NOMO-1 (cell line): ENCODE measurements at regions not wholly inside any gene's neighbourhood (a gene's known extent, or its start where the extent isn't known, plus 50 kb on each side); places are given as distances from the start of the nearest gene placed in this dataset.
A peak's percentile ranks its signal among the peaks of the same experiment; 100 is the strongest.
"Not testable (repeated sequence)": the region's sequence is repeated elsewhere in the genome, so short reads cannot be mapped to it uniquely, and the experiment has no call there.

Source experiments
- DNase-seq, 2 experiments: peaks; one replicate each; lab custom pipeline; 2025; ENCODE audit not compliant: unreplicated experiment in 2 of 2; lab: John Stamatoyannopoulos, UW

- no peak for DNase-seq
These were observed 101.3 kb downstream of the AKAP11 start for GRCh38 chr13:42373048-42373812.

- DNase-seq, result no peak
These were observed 103.7 kb downstream of the AKAP11 start for GRCh38 chr13:42375663-42376062.

- peak; percentile 67 to 92 for DNase-seq
These were observed 105.9 kb downstream of the AKAP11 start for GRCh38 chr13:42377640-42378382.

GRCh38 chr13:42378383-42378780, 106.4 kb downstream of the AKAP11 start:
- no peak for DNase-seq

GRCh38 chr13:42379241-42379640, 107.3 kb downstream of the AKAP11 start:
- DNase-seq, result no peak

GRCh38 chr13:42380420-42381164, 108.6 kb downstream of the AKAP11 start:
- peak; percentile 17 to 58 for DNase-seq

GRCh38 chr13:42381165-42381425, 109.1 kb downstream of the AKAP11 start:
- no peak for DNase-seq

GRCh38 chr13:42381426-42381825, 109.5 kb downstream of the AKAP11 start:
- not testable (repeated sequence) for DNase-seq

GRCh38 chr13:42383025-42383424, 111.1 kb downstream of the AKAP11 start:
- no peak for DNase-seq

- DNase-seq, result no peak
These were observed 112.3 kb downstream of the AKAP11 start for GRCh38 chr13:42384265-42384664.

- no peak for DNase-seq
These were observed 116.4 kb downstream of the AKAP11 start for GRCh38 chr13:42388326-42388725.

- no peak for DNase-seq
These were observed 117.1 kb downstream of the AKAP11 start for GRCh38 chr13:42389041-42389440.

GRCh38 chr13:42392180-42392579, 120.2 kb downstream of the AKAP11 start:
- no peak for DNase-seq

- no peak for DNase-seq
These were observed 121.0 kb downstream of the AKAP11 start for GRCh38 chr13:42392716-42393572.

- no peak for DNase-seq
These were observed 121.8 kb downstream of the AKAP11 start for GRCh38 chr13:42393573-42394360.

- no peak for DNase-seq
These were observed 122.4 kb downstream of the AKAP11 start for GRCh38 chr13:42394361-42394708.

GRCh38 chr13:42394711-42395085, 122.7 kb downstream of the AKAP11 start:
- DNase-seq, result no peak

GRCh38 chr13:42395086-42395821, 123.3 kb downstream of the AKAP11 start:
- no peak for DNase-seq

- DNase-seq, result no peak
These were observed 124.5 kb downstream of the AKAP11 start for GRCh38 chr13:42396501-42396900.
